Activated naive CD8-positive, alpha-beta T cell treated with anti-CD3 and anti-CD28 coated beads for 36 hours (primary cell): ENCODE measurements at regions not wholly inside any gene's neighbourhood (a gene's known extent, or its start where the extent isn't known, plus 50 kb on each side); places are given as distances from the start of the nearest gene placed in this dataset.

Experiments
- DNase-seq: peaks from one replicate; pipeline ENCODE4 v3.0.0; 2021
- H3K27ac Mint-ChIP-seq: one replicate; pipeline ENCODE4 v1.8.0; 2022; ENCODE audit warnings: mild to moderate bottlenecking, moderate library complexity, mixed read lengths
- H3K27me3 Mint-ChIP-seq: one replicate; pipeline ENCODE4 v1.8.0; 2022; ENCODE audit warnings: mild to moderate bottlenecking, mixed read lengths
- H3K36me3 Mint-ChIP-seq: one replicate; pipeline ENCODE4 v1.8.0; 2021; ENCODE audit warnings: mild to moderate bottlenecking, mixed read lengths
- H3K4me1 Mint-ChIP-seq: one replicate; pipeline ENCODE4 v1.8.0; 2021; ENCODE audit warnings: mixed read lengths
- H3K4me3 Mint-ChIP-seq: one replicate; pipeline ENCODE4 v1.8.0; 2022; ENCODE audit warnings: mild to moderate bottlenecking, moderate library complexity, mixed read lengths
- H3K9me3 Mint-ChIP-seq: one replicate; pipeline ENCODE4 v1.8.0; 2022; ENCODE audit warnings: mixed read lengths

- Mint-ChIP-seq H3K4me3 (no peak overlapping the region), H3K4me1 (no peaks in the 10 kb centered on the region), H3K27me3 (no peaks in the 10 kb centered on the region), H3K9me3 (peaks cover 5% of the 10 kb centered on the region), H3K27ac (no peak overlapping the region), H3K36me3 (no peaks in the 10 kb centered on the region)
- DNase-seq, result no peak
Measured at GRCh38 chr2:5227062-5227699, 465.0 kb upstream of the SOX11 start.

- peaks cover 2% of the 10 kb centered on the region for H3K9me3 Mint-ChIP-seq
- no peak overlapping the region for H3K27ac Mint-ChIP-seq
- H3K4me1 Mint-ChIP-seq, result no peaks in the 10 kb centered on the region
- H3K36me3 Mint-ChIP-seq, result no peaks in the 10 kb centered on the region
- H3K4me3 Mint-ChIP-seq, result no peak overlapping the region
- DNase-seq, result no peak
- no peaks in the 10 kb centered on the region for H3K27me3 Mint-ChIP-seq
Measured at GRCh38 chr2:5229574-5229973, 462.6 kb upstream of the SOX11 start.

- no peaks in the 10 kb centered on the region for H3K36me3 Mint-ChIP-seq
- no peaks in the 10 kb centered on the region for H3K4me1 Mint-ChIP-seq
- H3K9me3 Mint-ChIP-seq, result peaks cover 2% of the 10 kb centered on the region
- H3K27me3 Mint-ChIP-seq, result no peaks in the 10 kb centered on the region
- no peak overlapping the region for H3K4me3 Mint-ChIP-seq
- no peak for DNase-seq
- no peak overlapping the region for H3K27ac Mint-ChIP-seq
Measured at GRCh38 chr2:5230444-5230843, 461.7 kb upstream of the SOX11 start.

GRCh38 chr2:5230855-5231254, 461.3 kb upstream of the SOX11 start:
- peaks cover 2% of the 10 kb centered on the region for H3K9me3 Mint-ChIP-seq
- no peaks in the 10 kb centered on the region for H3K36me3 Mint-ChIP-seq
- no peak overlapping the region for H3K4me3 Mint-ChIP-seq
- no peak overlapping the region for H3K27ac Mint-ChIP-seq
- no peaks in the 10 kb centered on the region for H3K27me3 Mint-ChIP-seq
- no peak for DNase-seq
- H3K4me1 Mint-ChIP-seq, result no peaks in the 10 kb centered on the region

- no peak for DNase-seq
- Mint-ChIP-seq H3K4me1 (no peaks in the 10 kb centered on the region), H3K27ac (no peak overlapping the region), H3K36me3 (no peaks in the 10 kb centered on the region), H3K9me3 (peaks cover 2% of the 10 kb centered on the region), H3K4me3 (no peak overlapping the region), H3K27me3 (no peaks in the 10 kb centered on the region)
Measured at GRCh38 chr2:5231287-5231686, 460.9 kb upstream of the SOX11 start.

- H3K27ac Mint-ChIP-seq, result no peak overlapping the region
- no peak overlapping the region for H3K4me3 Mint-ChIP-seq
- H3K36me3 Mint-ChIP-seq, result no peaks in the 10 kb centered on the region
- H3K9me3 Mint-ChIP-seq, result no peaks in the 10 kb centered on the region
- no peak for DNase-seq
- H3K4me1 Mint-ChIP-seq, result no peaks in the 10 kb centered on the region
- no peaks in the 10 kb centered on the region for H3K27me3 Mint-ChIP-seq
Measured at GRCh38 chr2:5234563-5234962, 457.6 kb upstream of the SOX11 start.

GRCh38 chr2:5235701-5236100, 456.5 kb upstream of the SOX11 start:
- Mint-ChIP-seq H3K4me1 (no peaks in the 10 kb centered on the region), H3K27ac (no peak overlapping the region), H3K27me3 (no peaks in the 10 kb centered on the region), H3K9me3 (no peaks in the 10 kb centered on the region), H3K36me3 (no peaks in the 10 kb centered on the region), H3K4me3 (no peak overlapping the region)
- DNase-seq, result no peak

GRCh38 chr2:5236249-5236648, 455.9 kb upstream of the SOX11 start:
- no peak for DNase-seq
- Mint-ChIP-seq H3K4me1 (no peaks in the 10 kb centered on the region), H3K36me3 (no peaks in the 10 kb centered on the region), H3K27me3 (no peaks in the 10 kb centered on the region), H3K4me3 (no peak overlapping the region), H3K9me3 (no peaks in the 10 kb centered on the region), H3K27ac (no peak overlapping the region)

- no peaks in the 10 kb centered on the region for H3K4me1 Mint-ChIP-seq
- H3K9me3 Mint-ChIP-seq, result peaks cover 2% of the 10 kb centered on the region
- H3K27me3 Mint-ChIP-seq, result no peaks in the 10 kb centered on the region
- no peak overlapping the region for H3K27ac Mint-ChIP-seq
- no peaks in the 10 kb centered on the region for H3K36me3 Mint-ChIP-seq
- DNase-seq, result no peak
- H3K4me3 Mint-ChIP-seq, result no peak overlapping the region
Measured at GRCh38 chr2:5242751-5243150, 449.4 kb upstream of the SOX11 start.

- Mint-ChIP-seq H3K27ac (no peak overlapping the region), H3K27me3 (no peaks in the 10 kb centered on the region), H3K4me1 (no peaks in the 10 kb centered on the region), H3K36me3 (no peaks in the 10 kb centered on the region), H3K9me3 (peaks cover 11% of the 10 kb centered on the region), H3K4me3 (no peak overlapping the region)
- DNase-seq, result no peak
Measured at GRCh38 chr2:5250482-5250881, 441.7 kb upstream of the SOX11 start.

GRCh38 chr2:5253263-5253662, 438.9 kb upstream of the SOX11 start:
- Mint-ChIP-seq H3K27me3 (no peaks in the 10 kb centered on the region), H3K36me3 (no peaks in the 10 kb centered on the region), H3K4me3 (no peak overlapping the region), H3K9me3 (peaks cover 9% of the 10 kb centered on the region), H3K27ac (no peak overlapping the region), H3K4me1 (no peaks in the 10 kb centered on the region)
- DNase-seq, result no peak

- H3K9me3 Mint-ChIP-seq, result peaks cover 9% of the 10 kb centered on the region
Measured at GRCh38 chr2:5254791-5255332, 437.3 kb upstream of the SOX11 start.

GRCh38 chr2:5263291-5263690, 428.9 kb upstream of the SOX11 start:
- no peaks in the 10 kb centered on the region for H3K27me3 Mint-ChIP-seq
- no peaks in the 10 kb centered on the region for H3K4me1 Mint-ChIP-seq
- H3K9me3 Mint-ChIP-seq, result peaks cover 7% of the 10 kb centered on the region
- no peaks in the 10 kb centered on the region for H3K36me3 Mint-ChIP-seq
- H3K27ac Mint-ChIP-seq, result no peak overlapping the region
- DNase-seq, result no peak
- H3K4me3 Mint-ChIP-seq, result no peak overlapping the region

More at GRCh38 chr2:5254791-5255332, 437.3 kb upstream of the SOX11 start:
- H3K27me3 Mint-ChIP-seq, result no peaks in the 10 kb centered on the region
- no peaks in the 10 kb centered on the region for H3K4me1 Mint-ChIP-seq
- DNase-seq, result no peak
- no peak overlapping the region for H3K27ac Mint-ChIP-seq
- no peaks in the 10 kb centered on the region for H3K36me3 Mint-ChIP-seq
- H3K4me3 Mint-ChIP-seq, result no peak overlapping the region

- no peaks in the 10 kb centered on the region for H3K4me1 Mint-ChIP-seq
- DNase-seq, result no peak
- no peak overlapping the region for H3K4me3 Mint-ChIP-seq
- H3K9me3 Mint-ChIP-seq, result peaks cover 7% of the 10 kb centered on the region
- no peaks in the 10 kb centered on the region for H3K27me3 Mint-ChIP-seq
- no peak overlapping the region for H3K27ac Mint-ChIP-seq
- H3K36me3 Mint-ChIP-seq, result no peaks in the 10 kb centered on the region
Measured at GRCh38 chr2:5264361-5264760, 427.8 kb upstream of the SOX11 start.

GRCh38 chr2:5285061-5285460, 407.1 kb upstream of the SOX11 start:
- no peaks in the 10 kb centered on the region for H3K4me1 Mint-ChIP-seq
- no peaks in the 10 kb centered on the region for H3K36me3 Mint-ChIP-seq
- no peaks in the 10 kb centered on the region for H3K9me3 Mint-ChIP-seq
- H3K27me3 Mint-ChIP-seq, result no peaks in the 10 kb centered on the region
- no peak for DNase-seq
- H3K27ac Mint-ChIP-seq, result no peak overlapping the region
- no peak overlapping the region for H3K4me3 Mint-ChIP-seq
